Breast epithelium (tissue), 3 donors: ENCODE measurements at regions not wholly inside any gene's neighbourhood (a gene's known extent, or its start where the extent isn't known, plus 50 kb on each side); places are given as distances from the start of the nearest gene placed in this dataset.

ENCODE experiments used
- CTCF ChIP-seq, 3 donors: fragments of 450-650 bp; IDR thresholded peaks; one replicate each; pipeline ENCODE4 v1.5.1; 2016 to 2017; ENCODE audit warnings: antibody characterized with exemption in 3 of 3, mild to moderate bottlenecking in 3 of 3, moderate library complexity in 3 of 3
- POLR2A ChIP-seq: fragments of 450-650 bp; IDR thresholded peaks from one replicate; pipeline ENCODE4 v1.6.1; 2016; ENCODE audit warnings: antibody characterized with exemption, mild to moderate bottlenecking, moderate library complexity
- POLR2AphosphoS5 ChIP-seq, 3 donors: sonication (generic); formaldehyde crosslinking; IDR thresholded peaks; one replicate each; pipeline ENCODE4 v1.6.1; 2017; ENCODE audit warnings: antibody characterized with exemption in 3 of 3

GRCh38 chr7:12855036-12855435 is 167.6 kb downstream of the ARL4A start:
- TF ChIP-seq POLR2AphosphoS5 (IDR thresholded peaks at IDR 0.05) (no peak), CTCF (IDR thresholded peaks at IDR 0.05) (no peak), POLR2A (no peak)
